Muscle layer of duodenum (tissue), 2 donors: ENCODE measurements at regions not wholly inside any gene's neighbourhood (a gene's known extent, or its start where the extent isn't known, plus 50 kb on each side); places are given as distances from the start of the nearest gene placed in this dataset.

Experiments
- H3K27ac ChIP-seq: one replicate; pipeline ENCODE4 v1.7.0; 2013; ENCODE audit warnings: mild to moderate bottlenecking, low read length
- H3K27me3 ChIP-seq: one replicate; pipeline ENCODE4 v1.7.0; 2013; ENCODE audit warnings: low read depth, mild to moderate bottlenecking, control low read depth, low read length
- H3K36me3 ChIP-seq, 2 donors: one replicate each; pipeline ENCODE4 v1.7.0; 2013; ENCODE audit warnings: low read length in 2 of 2, control low read depth in 1 of 2, mild to moderate bottlenecking in 1 of 2; ENCODE audit not compliant: insufficient read depth in 2 of 2, control insufficient read depth in 1 of 2
- H3K4me1 ChIP-seq, 2 donors: one replicate each; pipeline ENCODE4 v1.7.0; 2013; ENCODE audit warnings: low read length in 2 of 2, mild to moderate bottlenecking in 2 of 2, control low read depth in 1 of 2, moderate library complexity in 1 of 2; ENCODE audit not compliant: insufficient read depth in 2 of 2, control insufficient read depth in 1 of 2
- H3K4me3 ChIP-seq, 2 donors: one replicate each; pipeline ENCODE4 v1.7.0; 2013; ENCODE audit warnings: low read length in 2 of 2, low read depth in 1 of 2, mild to moderate bottlenecking in 1 of 2
- H3K9me3 ChIP-seq, 2 donors: one replicate each; pipeline ENCODE4 v1.7.0; 2013; ENCODE audit warnings: low read length in 2 of 2, control low read depth in 1 of 2, mild to moderate bottlenecking in 1 of 2; ENCODE audit not compliant: control insufficient read depth in 1 of 2
- donor health status: healthy.

- Histone ChIP-seq H3K36me3 (no peaks in the 10 kb centered on the region), H3K9me3 (no peaks in the 10 kb centered on the region), H3K27me3 (no peaks in the 10 kb centered on the region), H3K4me3 (no peak overlapping the region), H3K4me1 (peaks cover 0 to 11% of the 10 kb centered on the region in 2 donors), H3K27ac (no peak overlapping the region)
These were observed 162.6 kb upstream of the ABI3BP start for GRCh38 chr3:101155825-101156224.

- H3K36me3 ChIP-seq: no peaks in the 10 kb centered on the region
- peaks cover 0 to 11% of the 10 kb centered on the region in 2 donors for H3K4me1 ChIP-seq
- no peak overlapping the region for H3K4me3 ChIP-seq
- no peaks in the 10 kb centered on the region for H3K9me3 ChIP-seq
- H3K27me3 ChIP-seq: no peaks in the 10 kb centered on the region
- no peak overlapping the region for H3K27ac ChIP-seq
These were observed 161.2 kb upstream of the ABI3BP start for GRCh38 chr3:101154401-101154800.

- Histone ChIP-seq H3K27me3 (no peaks in the 10 kb centered on the region), H3K4me3 (no peak overlapping the region), H3K27ac (no peak overlapping the region), H3K4me1 (peaks cover 0 to 8% of the 10 kb centered on the region in 2 donors), H3K36me3 (no peaks in the 10 kb centered on the region), H3K9me3 (no peaks in the 10 kb centered on the region)
These were observed 158.2 kb upstream of the ABI3BP start for GRCh38 chr3:101151286-101151913.

GRCh38 chr3:101150504-101150903, 157.3 kb upstream of the ABI3BP start:
- H3K36me3 ChIP-seq: no peaks in the 10 kb centered on the region
- H3K27ac ChIP-seq: no peak overlapping the region
- no peak overlapping the region for H3K4me3 ChIP-seq
- no peaks in the 10 kb centered on the region for H3K27me3 ChIP-seq
- no peaks in the 10 kb centered on the region for H3K9me3 ChIP-seq
- peaks cover 0 to under 1% of the 10 kb centered on the region in 2 donors for H3K4me1 ChIP-seq

DNA sequence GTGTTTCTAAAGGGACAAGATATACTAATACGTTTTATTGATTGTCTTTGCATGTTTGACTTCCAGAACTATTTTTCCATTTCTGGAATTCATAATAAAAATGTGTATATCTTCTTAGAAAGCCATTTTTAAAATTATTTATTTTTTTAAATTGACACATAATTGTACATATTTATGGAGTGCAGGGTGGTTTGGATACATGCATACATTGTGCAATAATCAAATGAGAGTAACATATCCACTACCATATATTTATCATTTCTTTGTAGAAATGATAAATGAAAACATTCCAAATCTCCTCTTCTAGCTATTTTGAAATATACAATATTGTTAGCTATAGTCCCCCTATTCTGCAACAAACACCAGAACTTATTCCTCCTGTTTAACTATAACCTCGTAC, 156.5 kb upstream of the ABI3BP start:
- H3K9me3 ChIP-seq: no peaks in the 10 kb centered on the region
- H3K4me1 ChIP-seq: no peaks in the 10 kb centered on the region
- H3K27me3 ChIP-seq: no peaks in the 10 kb centered on the region
- no peak overlapping the region for H3K27ac ChIP-seq
- H3K4me3 ChIP-seq: no peak overlapping the region
- no peaks in the 10 kb centered on the region for H3K36me3 ChIP-seq

DNA sequence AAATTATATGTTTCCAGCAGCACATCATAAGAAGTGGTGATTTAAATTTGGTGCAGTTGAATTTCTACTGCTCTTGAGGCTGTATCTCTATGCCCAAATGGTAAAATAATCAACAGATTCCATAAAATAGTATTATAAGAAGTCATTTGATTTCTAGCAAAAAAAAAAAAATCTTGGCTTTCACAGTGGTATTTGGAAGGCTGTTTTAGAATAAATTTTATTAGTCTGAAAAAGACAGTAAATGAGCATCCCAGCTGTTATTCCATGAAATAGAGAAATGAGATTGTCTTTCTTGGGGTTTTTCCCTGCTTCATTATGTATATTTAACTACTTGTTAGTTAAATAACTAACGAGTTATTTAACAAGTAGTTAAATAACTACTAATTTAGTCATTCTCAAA, 156.0 kb upstream of the ABI3BP start:
- Histone ChIP-seq H3K27me3 (no peaks in the 10 kb centered on the region), H3K4me3 (no peak overlapping the region), H3K36me3 (no peaks in the 10 kb centered on the region), H3K9me3 (no peaks in the 10 kb centered on the region), H3K4me1 (no peaks in the 10 kb centered on the region), H3K27ac (no peak overlapping the region)

GRCh38 chr3:101148001-101148400, 154.8 kb upstream of the ABI3BP start:
- H3K36me3 ChIP-seq: no peaks in the 10 kb centered on the region
- no peak overlapping the region for H3K4me3 ChIP-seq
- no peaks in the 10 kb centered on the region for H3K27me3 ChIP-seq
- no peak overlapping the region for H3K27ac ChIP-seq
- no peaks in the 10 kb centered on the region for H3K9me3 ChIP-seq
- H3K4me1 ChIP-seq: peaks cover 0 to 5% of the 10 kb centered on the region in 2 donors

- Histone ChIP-seq H3K4me1 (peaks cover 0 to 7% of the 10 kb centered on the region in 2 donors), H3K27ac (no peak overlapping the region), H3K9me3 (no peaks in the 10 kb centered on the region), H3K36me3 (no peaks in the 10 kb centered on the region), H3K27me3 (no peaks in the 10 kb centered on the region), H3K4me3 (no peak overlapping the region)
These were observed 153.7 kb upstream of the ABI3BP start for GRCh38 chr3:101146946-101147345.

- Histone ChIP-seq H3K36me3 (no peaks in the 10 kb centered on the region), H3K4me1 (peaks cover 0 to 7% of the 10 kb centered on the region in 2 donors), H3K4me3 (no peak overlapping the region), H3K27me3 (no peaks in the 10 kb centered on the region), H3K27ac (no peak overlapping the region), H3K9me3 (no peaks in the 10 kb centered on the region)
These were observed 150.9 kb upstream of the ABI3BP start for GRCh38 chr3:101144105-101144504.

- no peaks in the 10 kb centered on the region for H3K9me3 ChIP-seq
- peaks cover 0 to 7% of the 10 kb centered on the region in 2 donors for H3K4me1 ChIP-seq
- H3K36me3 ChIP-seq: no peaks in the 10 kb centered on the region
- no peak overlapping the region for H3K27ac ChIP-seq
- H3K4me3 ChIP-seq: no peak overlapping the region
- no peaks in the 10 kb centered on the region for H3K27me3 ChIP-seq
These were observed 149.8 kb upstream of the ABI3BP start for GRCh38 chr3:101143012-101143411.

- H3K36me3 ChIP-seq: no peaks in the 10 kb centered on the region
- H3K27me3 ChIP-seq: no peaks in the 10 kb centered on the region
- H3K4me3 ChIP-seq: no peak overlapping the region
- peaks cover 0 to 7% of the 10 kb centered on the region in 2 donors for H3K4me1 ChIP-seq
- no peaks in the 10 kb centered on the region for H3K9me3 ChIP-seq
- H3K27ac ChIP-seq: no peak overlapping the region
These were observed 148.9 kb upstream of the ABI3BP start for GRCh38 chr3:101142160-101142559.

DNA sequence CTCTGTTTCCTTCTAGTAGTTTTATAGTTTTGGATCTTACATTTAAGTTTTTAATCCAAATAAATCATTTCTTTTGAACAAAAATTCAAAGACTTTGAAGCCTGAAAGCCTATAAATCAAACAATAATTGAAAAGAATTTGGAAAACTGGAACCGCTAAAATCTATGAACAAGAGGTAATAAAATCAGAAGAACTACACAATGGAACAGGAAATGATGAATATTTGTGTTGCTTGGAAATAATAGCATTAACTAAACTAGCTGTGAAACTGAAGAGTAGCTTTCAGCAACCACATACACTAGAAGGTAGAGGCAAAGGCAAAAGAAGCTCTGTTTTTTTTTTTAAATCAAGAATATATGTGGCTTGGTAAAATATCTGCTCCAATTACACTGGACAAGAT, 147.9 kb upstream of the ABI3BP start:
- H3K27me3 ChIP-seq: no peaks in the 10 kb centered on the region
- H3K27ac ChIP-seq: no peak overlapping the region
- H3K9me3 ChIP-seq: no peaks in the 10 kb centered on the region
- no peaks in the 10 kb centered on the region for H3K36me3 ChIP-seq
- peaks cover 0 to 7% of the 10 kb centered on the region in 2 donors for H3K4me1 ChIP-seq
- H3K4me3 ChIP-seq: no peak overlapping the region
